NCI-H2171 (cell line): ENCODE measurements at regions not wholly inside any gene's neighbourhood (a gene's known extent, or its start where the extent isn't known, plus 50 kb on each side); places are given as distances from the start of the nearest gene placed in this dataset.

Source experiments
- DNase-seq: peaks from one replicate; lab custom pipeline; 2025; lab: John Stamatoyannopoulos, UW

DNA sequence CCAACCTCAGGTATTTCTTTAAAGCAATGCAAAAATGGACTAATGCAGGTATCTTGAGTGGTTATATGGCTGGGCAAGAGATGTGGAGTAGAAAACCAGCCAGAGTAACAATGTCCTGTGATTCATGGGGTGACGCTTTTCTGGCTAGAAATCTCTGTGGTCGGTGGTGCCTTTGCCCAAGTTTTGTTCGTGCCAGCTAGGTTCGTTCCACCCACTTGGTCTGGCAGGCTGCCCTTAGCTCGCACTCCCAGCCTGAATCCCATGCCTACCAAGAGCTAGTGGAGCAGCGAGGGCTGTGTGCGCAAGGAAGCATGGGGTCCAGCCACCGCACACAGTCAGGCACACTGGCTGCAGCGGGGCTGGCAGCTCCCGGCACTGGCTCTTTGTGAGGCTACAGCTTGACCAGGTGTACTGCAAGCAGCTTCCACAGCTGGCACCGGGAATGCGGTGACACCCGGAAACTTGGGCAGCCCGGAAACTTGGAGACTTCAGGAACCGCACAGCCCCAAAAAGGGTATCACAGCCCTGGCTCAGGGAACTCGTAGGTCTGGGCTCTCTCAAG, 349.6 kb upstream of the PCDH20 start:
- DNase-seq = no peak

DNA sequence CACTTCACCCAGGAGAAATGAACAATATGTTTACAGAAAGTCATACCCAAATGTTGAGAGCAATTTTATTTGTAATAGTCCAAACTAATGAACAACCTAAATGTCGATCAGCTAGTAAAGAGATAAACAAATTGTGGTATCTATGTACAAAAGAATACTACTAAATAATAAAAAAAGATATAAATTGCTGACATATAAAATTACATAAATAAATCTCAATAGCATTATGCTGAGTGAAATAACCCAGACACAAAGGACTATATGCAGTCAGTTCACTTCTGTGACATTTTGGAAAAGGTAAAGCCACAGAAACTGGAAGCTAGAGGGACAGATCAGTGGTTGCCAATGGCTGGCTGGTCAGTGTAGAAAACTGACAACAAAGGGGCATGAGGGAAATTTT, 346.0 kb upstream of the PCDH20 start:
- no peak for DNase-seq

DNA sequence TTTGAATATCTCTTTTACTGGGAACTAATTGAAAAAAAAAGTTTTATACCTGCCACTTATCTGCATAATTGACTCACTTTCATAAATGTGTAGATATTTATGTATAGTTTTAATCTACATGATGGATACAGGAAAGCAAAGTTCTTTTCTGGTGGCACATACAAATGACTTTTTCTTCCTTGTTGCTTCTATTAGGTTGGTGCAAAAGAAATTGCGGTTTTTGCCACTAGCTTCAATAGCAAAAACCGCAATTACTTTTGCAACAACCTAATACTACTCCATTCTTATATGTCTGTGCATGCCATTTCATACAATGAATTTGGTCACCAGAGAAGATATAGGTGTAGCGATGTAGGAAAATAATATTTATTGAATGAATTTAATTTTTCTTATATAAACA, 344.5 kb upstream of the PCDH20 start:
- DNase-seq = no peak

DNA sequence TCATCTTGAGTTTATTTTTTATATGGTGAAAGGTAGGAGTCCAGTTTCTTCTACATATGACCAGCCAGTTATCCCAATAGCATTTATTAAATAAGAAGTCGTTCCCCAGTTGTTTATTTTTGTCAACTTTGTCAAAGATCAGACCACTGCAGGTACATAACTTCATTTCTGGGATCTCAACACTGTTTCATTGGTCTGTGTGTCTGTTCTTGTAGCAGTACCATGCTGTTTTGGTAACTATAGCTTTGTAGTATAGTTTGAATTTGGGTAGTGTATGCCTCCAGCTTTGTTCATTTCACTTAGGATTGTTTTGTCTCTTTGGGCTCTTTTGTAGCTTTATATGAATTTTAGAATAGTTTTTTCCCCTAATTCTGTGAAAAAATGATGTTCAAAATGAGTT, 340.4 kb upstream of the PCDH20 start:
- no peak for DNase-seq

DNA sequence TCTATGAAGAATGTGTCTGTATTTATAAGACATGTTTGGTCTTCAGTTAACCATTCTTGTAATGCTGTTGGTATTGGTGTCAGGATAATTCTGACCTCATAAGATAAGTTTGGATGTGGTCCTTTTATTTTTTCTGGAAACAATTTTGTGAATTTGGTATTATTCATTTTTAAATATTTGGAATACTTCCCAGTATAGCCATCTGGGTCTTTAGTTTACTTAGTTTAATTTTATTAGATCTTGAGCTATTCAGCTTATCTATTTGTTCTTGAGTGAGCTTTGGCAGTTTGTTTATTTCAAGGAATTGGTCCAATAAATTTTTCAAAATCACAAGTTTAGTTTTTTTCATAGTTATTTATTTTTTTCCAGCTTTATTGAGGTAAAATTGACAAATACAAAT, 335.4 kb upstream of the PCDH20 start:
- DNase-seq = no peak

DNA sequence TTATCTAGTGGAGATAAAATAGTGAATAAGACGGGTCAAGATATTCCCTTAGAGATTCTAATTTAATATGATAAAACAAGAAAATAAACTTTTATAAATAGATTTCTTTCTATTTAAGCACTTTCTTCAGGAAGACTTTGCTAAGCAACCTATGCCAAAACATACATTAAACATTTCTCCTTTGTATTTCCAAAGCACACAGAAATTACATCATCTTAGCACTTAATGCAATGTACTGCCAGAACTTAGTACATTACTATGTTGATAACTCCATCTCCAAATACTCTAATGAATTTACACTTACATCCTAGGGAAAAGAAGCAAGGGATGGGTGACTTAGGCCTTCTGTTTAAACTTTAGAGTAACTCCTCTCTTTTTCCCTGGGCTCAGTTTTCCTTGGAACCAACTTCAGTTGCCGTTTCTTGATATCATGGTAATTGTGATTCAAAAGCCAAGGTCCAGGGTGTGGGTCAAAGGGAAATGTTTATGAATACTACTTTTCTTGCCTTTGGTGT, 322.6 kb upstream of the PCDH20 start:
- DNase-seq = no peak

DNA sequence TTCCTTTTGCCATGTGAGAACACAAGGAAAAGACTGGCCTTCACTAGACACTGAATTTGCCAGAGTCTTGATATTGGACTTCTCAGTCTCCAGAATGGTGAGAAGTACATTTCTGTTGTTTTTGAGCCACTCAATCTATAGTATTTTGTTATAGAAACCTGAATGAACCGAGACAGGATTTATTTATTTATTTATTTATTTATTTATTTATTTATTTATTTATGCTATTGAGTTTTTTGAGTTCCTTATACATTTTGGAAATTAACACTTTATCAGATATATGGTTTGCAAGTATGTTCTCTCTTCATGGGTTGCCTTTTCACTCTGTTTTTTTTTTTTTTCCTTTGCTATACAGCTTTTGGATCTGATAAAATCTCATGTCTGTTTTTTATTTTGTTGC, 319.0 kb upstream of the PCDH20 start:
- DNase-seq = no peak

DNA sequence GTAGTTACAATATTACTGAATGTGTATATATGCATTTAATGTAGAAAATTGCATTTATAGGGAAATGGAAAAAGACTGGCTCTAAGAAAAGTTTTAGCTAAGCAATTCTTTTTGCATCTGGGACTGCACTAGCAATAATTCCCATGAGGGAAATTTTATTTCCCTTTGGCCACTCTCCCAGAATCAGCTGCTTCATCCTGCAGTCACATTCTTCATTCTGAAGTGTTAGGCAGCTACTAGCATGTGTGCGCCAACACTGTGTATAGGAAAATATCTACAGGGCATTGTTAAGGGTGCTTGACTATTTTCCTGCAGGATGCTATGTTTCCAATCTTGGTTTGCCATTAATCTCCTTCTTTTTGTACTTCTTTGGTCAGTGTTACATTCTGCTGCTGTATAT, 312.8 kb upstream of the PCDH20 start:
- DNase-seq = no peak

DNA sequence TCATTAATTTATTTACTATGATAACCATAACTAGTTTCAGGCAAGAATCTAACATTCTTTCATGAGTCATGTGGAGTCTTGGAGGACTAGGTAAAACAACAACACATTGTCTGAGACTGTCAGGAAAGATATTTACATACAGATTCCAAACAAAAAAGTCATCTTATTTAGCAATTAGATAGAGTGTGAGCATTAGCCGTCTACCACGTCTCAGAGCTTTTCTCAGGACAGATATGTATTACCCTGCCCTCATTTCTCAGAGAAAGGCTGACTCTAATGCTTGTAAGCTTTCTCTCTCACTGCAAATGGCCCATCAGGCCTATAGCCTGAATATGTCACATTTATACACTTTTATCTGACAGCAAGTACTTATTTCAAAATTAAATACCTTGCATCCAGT, 312.1 kb upstream of the PCDH20 start:
- DNase-seq = no peak

DNA sequence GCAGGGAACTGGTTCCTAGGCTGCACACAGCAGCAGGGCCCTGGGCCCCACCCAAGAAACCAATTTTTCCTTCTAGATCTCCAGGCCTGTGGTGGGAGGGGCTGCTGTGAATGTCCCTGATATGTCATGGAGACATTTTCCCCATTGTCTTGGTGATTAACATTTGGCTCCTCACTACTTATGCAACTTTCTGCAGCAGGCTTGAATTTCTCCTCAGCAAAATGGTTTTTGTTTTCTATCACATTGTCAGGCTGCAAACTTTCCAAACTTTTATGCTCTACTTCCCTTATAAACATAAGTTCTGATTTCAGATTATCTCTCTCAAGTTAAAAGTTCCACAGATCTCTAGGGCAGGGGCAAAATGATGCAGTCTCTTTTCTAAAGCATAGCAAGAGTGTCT, 310.2 kb upstream of the PCDH20 start:
- no peak for DNase-seq

DNA sequence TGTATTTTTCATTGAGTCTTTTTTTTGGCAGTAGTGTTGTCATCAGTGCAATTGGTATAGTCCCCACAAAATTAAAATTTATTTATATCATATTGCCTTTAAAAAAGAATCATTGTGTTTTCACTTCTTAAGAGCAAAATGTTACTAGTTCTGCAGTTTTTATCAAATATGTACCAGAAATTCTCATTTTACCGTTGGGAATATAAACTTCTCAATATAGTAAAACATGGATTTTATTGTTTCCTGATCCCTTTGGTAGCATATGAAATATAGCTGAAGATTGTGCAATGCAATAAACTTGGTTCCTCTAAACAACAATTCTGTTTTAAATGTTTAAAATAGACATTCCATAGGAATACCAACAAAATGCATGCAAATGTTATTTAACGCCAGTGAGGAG, 306.5 kb upstream of the PCDH20 start:
- no peak for DNase-seq

DNA sequence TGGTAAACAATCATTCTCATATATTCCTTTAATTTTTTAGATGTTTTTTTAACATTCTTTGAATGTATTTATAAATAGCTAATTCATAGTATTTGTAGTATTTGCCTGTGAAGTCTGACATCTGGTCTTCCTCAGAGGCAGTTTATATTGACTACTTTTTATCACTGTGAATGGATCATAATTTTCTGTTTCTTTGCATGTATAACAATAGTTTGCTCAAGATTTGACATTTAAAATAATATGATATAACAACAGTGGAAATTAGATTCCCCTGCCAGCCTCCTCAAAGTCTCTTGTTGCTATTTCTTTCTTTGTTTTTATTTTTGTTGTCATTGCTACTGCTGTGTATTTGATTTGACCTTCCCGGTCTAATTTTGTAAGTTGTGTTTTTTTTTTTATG, 297.0 kb upstream of the PCDH20 start:
- DNase-seq = no peak

DNA sequence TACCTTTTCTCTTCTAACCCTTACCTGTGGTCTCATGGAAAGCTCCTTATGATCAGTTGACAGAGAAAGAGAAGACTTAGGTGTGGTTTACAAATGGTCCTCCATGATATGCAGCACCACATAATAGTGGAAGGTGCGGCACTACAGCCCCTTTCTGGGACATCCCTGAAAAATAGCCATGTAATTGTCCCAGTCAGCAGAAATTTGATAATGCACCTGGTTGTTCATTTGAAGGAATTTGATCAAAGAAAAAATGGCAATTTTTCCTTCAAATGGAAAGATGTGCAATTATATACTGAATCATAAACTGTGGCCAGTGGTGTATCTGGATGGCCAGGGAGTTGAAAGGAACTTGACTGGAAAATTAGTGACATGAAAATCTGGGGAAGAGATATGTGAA, 293.6 kb upstream of the PCDH20 start:
- DNase-seq = no peak

DNA sequence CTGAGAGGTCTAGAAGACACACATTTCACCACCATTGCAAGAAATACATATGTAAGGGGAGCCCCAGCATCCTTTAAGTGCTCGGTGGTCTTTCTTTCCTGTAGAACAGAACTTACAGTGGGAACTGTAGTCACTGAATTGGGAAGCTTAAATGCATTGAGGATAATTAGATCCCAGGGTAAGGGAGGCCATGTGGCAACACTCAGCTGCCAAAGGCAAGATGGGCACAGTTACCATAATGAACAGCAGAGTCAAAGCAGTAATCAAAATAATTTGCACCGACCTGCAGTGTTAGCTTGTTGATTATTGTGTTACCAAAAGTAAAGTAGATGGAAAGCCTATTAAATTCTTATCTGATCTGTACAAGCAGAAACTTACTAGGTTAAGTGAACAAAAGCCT, 291.2 kb upstream of the PCDH20 start:
- DNase-seq = no peak

DNA sequence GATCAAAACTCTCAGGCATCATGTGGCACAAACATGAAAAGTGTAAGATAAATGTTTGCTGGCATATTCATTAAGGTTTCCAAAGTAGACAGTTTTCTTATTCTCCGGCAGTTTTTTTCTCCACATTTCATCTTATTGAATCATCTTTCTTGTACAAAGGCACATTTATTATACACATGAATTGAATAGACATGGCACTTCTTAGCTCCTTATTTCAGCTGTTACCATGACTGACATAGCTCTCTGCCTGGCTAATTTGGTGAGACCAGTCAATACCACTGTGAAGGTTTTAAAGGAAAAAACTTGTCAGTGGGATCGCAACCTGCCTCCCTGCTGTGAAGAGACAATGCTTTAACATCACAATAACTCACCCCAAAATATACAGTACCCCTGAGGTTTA, 285.0 kb upstream of the PCDH20 start:
- no peak for DNase-seq

DNA sequence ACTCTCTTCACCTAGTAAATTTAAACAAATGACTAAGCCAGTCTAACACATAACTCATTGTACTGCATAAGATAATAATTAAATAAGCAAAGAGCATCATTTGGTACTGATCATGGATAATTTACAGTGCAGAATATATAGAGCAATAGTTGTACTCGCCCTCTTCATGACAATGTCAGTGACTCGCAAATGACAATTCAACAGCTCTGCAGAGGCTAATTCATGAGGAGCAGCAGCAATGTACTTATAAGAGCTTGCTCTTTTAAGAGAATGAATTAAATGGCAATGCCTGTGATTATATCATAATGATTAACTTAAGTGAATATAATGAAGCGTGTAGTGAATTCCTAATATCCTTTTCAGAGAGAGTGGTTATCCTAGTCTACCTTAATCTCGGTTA, 284.5 kb upstream of the PCDH20 start:
- no peak for DNase-seq

DNA sequence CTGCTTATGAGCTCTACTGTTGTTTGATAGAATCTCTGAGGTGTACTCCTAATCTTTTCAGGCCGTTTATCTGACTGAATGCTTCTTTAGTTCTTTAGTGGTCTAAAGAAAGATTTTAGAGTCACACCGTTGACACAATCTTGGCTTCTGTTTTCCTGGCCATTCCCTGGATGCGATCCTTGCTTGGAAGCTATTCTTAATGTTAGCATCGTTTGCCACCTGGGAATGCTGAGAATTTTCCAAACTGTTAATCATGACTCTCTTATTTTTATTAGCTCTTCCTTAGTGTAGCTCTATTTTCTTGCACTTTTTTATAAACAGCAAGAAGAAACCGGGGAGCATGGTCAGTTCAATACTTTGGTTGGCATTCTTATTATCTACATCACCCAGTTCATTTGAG, 281.0 kb upstream of the PCDH20 start:
- DNase-seq = no peak

DNA sequence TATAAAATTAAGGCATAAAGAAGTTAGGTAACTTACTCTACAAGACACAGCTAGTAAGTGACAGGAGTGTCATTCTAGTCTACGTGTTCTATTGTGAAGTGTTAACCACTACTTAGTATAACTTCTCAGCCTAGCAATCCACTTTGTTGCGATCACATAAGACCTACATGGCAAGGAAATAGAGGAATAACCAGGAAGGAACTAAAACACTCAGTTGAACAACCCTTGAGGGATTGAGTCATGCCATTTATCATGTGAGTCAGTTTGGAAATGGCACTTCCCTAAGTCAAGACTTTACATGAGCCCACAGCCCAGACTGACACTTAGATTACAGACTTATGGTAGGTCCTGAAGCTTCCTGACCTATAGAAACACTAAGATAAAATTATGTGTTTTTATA, 279.5 kb upstream of the PCDH20 start:
- no peak for DNase-seq

DNA sequence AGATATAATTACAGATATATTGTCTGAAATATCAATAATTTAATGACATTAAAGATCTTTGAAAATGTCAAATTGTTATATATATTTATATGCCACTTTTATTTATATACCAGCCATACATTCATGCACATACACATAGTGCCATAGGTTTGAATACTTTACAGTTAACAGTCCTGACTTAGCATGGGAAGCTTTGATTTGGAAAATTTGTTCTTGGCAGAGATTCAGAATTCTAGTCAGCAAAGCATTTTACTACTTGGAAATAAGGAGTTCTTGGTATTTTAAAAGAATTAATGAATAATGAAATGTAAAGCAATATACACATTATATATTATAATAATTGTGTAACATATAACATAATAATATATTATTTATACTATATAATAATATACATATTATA, 277.0 kb upstream of the PCDH20 start:
- DNase-seq = no peak

DNA sequence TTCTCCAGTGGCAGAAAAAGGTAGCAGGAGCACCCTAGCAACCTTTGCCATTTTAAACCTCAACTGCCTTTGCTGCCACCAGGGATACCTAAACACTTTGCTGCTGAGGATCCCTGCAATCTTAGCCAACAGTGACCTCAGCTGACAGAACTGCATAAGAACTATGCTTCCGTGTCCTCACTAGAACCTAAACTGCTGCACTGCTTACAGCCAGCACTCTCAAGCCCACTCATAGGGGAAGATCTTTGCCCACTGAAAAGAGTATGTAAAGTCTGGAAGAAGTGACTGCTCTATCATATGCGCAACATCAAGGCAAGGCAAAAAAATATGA, 270.0 kb upstream of the PCDH20 start:
- no peak for DNase-seq

DNA sequence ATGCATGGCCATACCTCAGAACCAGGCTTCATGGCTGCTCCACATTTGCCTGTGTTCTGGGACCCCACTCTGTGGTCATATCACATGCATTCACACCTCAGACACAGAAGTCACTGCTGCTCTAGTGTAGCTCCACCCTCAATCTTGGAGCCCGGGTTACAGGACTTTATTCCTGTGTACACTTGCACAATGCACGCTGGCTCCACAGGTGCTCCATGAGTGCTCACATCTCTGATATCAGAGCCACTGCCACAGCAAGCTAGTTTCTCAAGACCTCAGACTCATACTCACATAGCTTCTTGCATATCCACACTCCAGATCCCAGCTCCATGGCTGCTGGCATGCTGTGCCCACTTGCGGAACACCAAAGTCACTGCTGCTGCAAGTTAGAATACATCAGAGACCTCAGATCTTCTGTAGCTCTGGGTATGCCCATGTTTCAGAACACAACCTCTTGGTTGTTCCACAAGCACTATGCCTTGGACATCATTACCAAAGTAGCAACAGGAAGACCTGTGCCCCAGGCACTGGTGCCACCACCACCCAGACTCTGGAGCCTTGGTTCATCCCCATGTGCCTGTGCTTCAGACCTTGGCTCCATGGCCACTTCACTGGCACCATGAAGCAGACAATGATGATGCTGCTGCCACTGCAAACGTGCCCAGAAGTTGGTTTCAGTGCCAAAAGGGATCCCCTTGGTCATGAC, 269.5 kb upstream of the PCDH20 start:
- no peak for DNase-seq

DNA sequence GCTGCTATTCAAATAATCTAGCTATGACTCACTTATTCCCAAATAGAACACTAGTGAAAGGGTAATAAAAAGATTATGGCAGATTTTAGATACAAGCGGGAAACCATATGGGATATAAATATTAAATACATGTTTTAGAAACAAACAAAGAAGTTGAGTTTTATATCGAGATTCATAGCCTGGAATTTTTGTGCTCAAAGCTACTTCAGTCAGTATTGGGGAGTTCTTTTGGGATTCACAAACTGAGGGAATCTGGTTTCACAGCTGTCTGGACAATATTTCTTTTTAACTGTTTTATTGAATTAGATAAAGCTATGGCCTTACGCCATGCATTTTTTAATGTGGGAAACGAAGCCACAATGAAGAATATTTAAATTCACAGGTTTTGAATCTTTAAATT, 257.1 kb upstream of the PCDH20 start:
- no peak for DNase-seq

DNA sequence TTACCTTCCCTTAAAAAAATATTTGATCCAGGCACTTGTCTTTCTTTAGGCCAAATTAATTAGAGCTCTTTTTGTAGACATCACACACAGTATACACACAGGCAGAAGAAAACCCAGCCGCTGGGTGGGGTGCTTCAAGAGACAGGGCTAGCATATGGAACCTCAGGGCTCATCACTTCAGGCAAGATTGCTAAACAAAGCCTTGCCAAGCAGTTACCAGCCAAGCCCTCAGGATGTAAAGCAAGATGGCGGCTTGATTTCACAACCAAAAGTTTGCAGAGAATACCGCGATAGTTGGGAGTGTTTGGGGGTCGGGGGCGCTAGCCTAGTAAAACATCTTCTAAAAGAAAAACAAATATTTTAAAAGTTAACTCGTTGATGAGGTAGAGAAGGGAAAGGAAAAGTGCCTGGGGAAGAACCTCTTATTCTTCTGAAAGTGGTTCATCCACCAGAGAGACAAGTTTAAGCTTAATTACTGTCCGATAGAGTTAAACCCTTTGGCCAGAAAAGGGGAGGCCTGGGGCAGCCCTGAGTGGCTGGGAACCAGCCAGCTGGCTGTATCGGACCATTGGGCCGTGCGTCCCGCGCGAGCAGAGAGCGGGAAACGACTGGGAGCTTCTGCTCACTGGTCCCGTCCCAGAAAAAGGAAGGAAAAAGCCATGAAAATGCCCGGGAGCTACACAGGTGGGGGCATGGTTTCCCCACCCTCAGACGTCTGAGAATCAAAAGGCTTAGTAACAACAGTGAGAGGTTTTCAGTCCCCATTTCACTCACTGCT, 254.9 kb upstream of the PCDH20 start:
- no peak for DNase-seq
